ENCODE measurements at regions not wholly inside any gene's neighbourhood (a gene's known extent, or its start where the extent isn't known, plus 50 kb on each side); places are given as distances from the start of the nearest gene placed in this dataset.

GRCh38 chr16:35626041-35626440 lies 2166.6 kb downstream of the TP53TG3F start:
- TF ChIP-seq CTCF (IDR thresholded peaks at IDR 0.05; ENCODE audit: low read depth, low read length): no peak
- Histone ChIP-seq H3K9me3 (no peaks in the 10 kb centered on the region), H3K4me3 (ENCODE audit: low read depth, low read length) (no peak overlapping the region), H3K27me3 (no peaks in the 10 kb centered on the region), H3K36me3 (no peaks in the 10 kb centered on the region), H3K4me1 (no peaks in the 10 kb centered on the region)
- DNase-seq: no peak

DNA sequence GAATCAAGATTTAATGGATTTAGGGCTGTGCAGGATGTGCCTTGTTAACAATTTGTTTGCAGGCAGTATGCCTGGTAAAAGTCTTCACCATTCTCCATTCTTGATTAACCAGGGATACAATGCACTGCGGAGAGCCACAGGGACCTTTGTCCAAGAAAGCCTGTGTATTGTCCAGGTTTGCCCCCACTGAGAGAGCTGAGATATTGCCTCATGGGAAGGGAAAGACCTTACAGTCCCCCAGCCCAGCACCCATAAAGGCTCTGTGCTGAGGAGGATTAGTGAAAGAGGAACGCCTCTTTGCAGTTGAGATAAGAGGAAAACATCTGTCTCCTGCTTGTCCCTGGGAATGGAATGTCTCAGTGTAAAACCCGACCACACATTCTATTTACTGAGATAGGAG lies 2169.6 kb downstream of the TP53TG3F start:
- Histone ChIP-seq H3K27me3 (no peaks in the 10 kb centered on the region), H3K9me3 (no peaks in the 10 kb centered on the region), H3K4me1 (no peaks in the 10 kb centered on the region), H3K4me3 (ENCODE audit: low read depth, low read length) (no peak overlapping the region), H3K36me3 (no peaks in the 10 kb centered on the region)
- no peak for TF ChIP-seq CTCF (IDR thresholded peaks at IDR 0.05; ENCODE audit: low read depth, low read length)
- no peak for DNase-seq

DNA sequence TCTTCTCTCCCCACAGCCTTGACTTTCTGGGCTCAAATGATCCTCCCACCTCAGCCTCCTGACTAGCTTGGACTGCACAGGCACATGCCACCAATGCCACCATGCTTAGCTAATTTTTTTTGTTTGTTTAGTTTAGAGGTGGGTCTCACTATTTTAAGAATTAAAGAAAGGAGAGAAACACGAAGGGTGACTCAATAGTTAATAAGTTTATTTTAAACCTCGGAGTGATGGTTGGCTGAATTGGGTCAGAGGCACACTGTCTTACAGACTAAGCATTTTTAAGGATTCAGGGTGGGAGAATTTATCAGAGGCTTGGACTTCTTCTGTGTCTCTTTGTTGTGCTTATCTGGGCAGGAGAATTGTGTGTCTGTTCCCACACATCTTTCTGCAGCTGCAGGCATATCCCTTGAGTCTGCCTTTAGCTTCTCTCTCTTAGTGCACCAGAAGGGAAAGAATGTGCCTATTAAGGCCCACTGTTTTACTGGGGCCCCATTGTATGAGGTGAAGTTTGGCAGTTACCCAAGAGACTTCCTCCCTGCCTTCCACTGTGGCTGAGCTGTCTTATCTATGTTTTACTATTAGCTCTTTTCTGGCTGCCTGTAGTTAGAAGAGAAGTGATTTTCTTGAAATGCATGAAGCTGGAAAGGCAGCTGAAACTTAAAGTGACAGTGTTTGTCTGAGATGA lies 2172.0 kb downstream of the TP53TG3F start:
- no peaks in the 10 kb centered on the region for H3K4me1 ChIP-seq
- no peaks in the 10 kb centered on the region for H3K9me3 ChIP-seq
- no peak for DNase-seq
- H3K4me3 ChIP-seq (ENCODE audit: low read depth, low read length): no peak overlapping the region
- H3K36me3 ChIP-seq: no peaks in the 10 kb centered on the region
- TF ChIP-seq CTCF (IDR thresholded peaks at IDR 0.05; ENCODE audit: low read depth, low read length): no peak
- no peaks in the 10 kb centered on the region for H3K27me3 ChIP-seq

DNA sequence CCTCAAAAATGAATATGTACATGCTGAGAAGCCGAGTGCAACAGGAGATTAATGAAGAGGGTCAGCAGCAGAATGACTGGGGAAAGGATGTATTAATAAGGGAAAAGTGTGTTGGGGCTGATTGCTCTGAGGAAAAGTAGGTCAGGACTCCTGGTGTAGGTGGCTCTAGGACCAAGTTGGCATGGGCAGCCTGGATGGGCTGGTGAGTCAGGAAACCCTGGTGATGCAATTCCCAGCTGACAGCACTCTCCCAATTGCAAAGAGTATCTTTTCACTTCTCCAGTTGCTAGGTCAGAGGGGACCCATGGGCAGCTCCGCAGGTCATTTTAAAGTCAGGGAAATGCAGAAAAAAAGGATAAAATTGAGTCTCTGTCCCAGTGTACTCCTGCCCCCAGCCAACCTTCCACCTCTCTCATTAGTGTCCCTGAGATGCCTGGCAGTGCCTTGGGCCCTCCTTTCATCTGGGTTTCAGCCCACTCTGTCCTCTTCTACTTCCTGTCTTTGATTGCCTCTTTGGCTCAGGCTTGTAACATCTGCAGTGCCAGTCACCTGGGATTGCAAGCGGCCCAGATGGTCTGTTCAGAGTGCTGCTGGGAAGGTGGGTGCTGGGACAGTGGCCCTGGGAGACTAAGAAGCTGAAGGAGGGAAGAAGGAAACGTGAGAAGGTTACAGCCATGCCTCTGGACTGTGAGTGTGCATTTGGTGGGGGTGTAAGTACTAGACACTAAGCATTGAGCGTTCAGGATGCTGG lies 2177.2 kb downstream of the TP53TG3F start:
- Histone ChIP-seq H3K4me3 (ENCODE audit: low read depth, low read length) (no peak overlapping the region), H3K27me3 (no peaks in the 10 kb centered on the region), H3K4me1 (no peaks in the 10 kb centered on the region), H3K36me3 (no peaks in the 10 kb centered on the region), H3K9me3 (no peaks in the 10 kb centered on the region; the same call in 1 of the 2 replicates)
- DNase-seq: no peak
- no peak for TF ChIP-seq CTCF (IDR thresholded peaks at IDR 0.05; ENCODE audit: low read depth, low read length)

GRCh38 chr16:35637683-35638082 lies 2178.3 kb downstream of the TP53TG3F start:
- Histone ChIP-seq H3K36me3 (no peaks in the 10 kb centered on the region), H3K4me1 (no peaks in the 10 kb centered on the region), H3K4me3 (ENCODE audit: low read depth, low read length) (no peak overlapping the region), H3K9me3 (no peaks in the 10 kb centered on the region; the same call in 1 of the 2 replicates), H3K27me3 (no peaks in the 10 kb centered on the region)
- no peak for TF ChIP-seq CTCF (IDR thresholded peaks at IDR 0.05; ENCODE audit: low read depth, low read length)
- DNase-seq: no peak
